Loucy (cell line): ENCODE measurements at regions not wholly inside any gene's neighbourhood (a gene's known extent, or its start where the extent isn't known, plus 50 kb on each side); places are given as distances from the start of the nearest gene placed in this dataset.

Experiments used
- H2AFZ ChIP-seq: fragments of 200-600 bp; sonication (generic); 2 replicates; pipeline ENCODE4 v1.6.0; 2016; ENCODE audit warnings: antibody characterized with exemption, mild to moderate bottlenecking, low read length, moderate library complexity
- H3F3A ChIP-seq: fragments of 200-600 bp; 2 replicates; pipeline ENCODE4 v1.6.0; 2016; ENCODE audit warnings: antibody characterized with exemption, low read depth, mild to moderate bottlenecking
- H3K27me3 ChIP-seq: fragments of 200-600 bp; sonication (generic); 2 replicates; pipeline ENCODE4 v1.6.1; 2014; ENCODE audit warnings: low read length, mild to moderate bottlenecking; ENCODE audit not compliant: insufficient read depth, poor library complexity, severe bottlenecking
- H3K36me3 ChIP-seq: fragments of 200-600 bp; sonication (generic); 2 replicates; pipeline ENCODE4 v1.6.1; 2016; ENCODE audit warnings: low read length; ENCODE audit not compliant: insufficient read depth
- H3K4me1 ChIP-seq: fragments of 200-600 bp; sonication (generic); 2 replicates; pipeline ENCODE4 v1.5.1; 2014; ENCODE audit warnings: low read length, mild to moderate bottlenecking; ENCODE audit not compliant: insufficient read depth, poor library complexity, severe bottlenecking
- H3K4me2 ChIP-seq: fragments of 200-600 bp; sonication (generic); 2 replicates; pipeline ENCODE4 v1.6.0; 2014; ENCODE audit warnings: antibody characterized with exemption, low read length, low read depth, mild to moderate bottlenecking; ENCODE audit not compliant: poor library complexity, severe bottlenecking
- H3K4me3 ChIP-seq: fragments of 200-600 bp; sonication (generic); 2 replicates; pipeline ENCODE4 v1.5.1; 2014; ENCODE audit warnings: low read length, mild to moderate bottlenecking, mixed read lengths; ENCODE audit not compliant: poor library complexity, severe bottlenecking
- H3K79me2 ChIP-seq: fragments of 200-600 bp; sonication (generic); 2 replicates; pipeline ENCODE4 v1.6.1; 2014; ENCODE audit warnings: low read length; ENCODE audit not compliant: insufficient read depth
- H3K9ac ChIP-seq: fragments of 200-600 bp; sonication (generic); 2 replicates; pipeline ENCODE4 v1.6.0; 2014; ENCODE audit warnings: mild to moderate bottlenecking, low read depth, low read length, moderate library complexity; ENCODE audit not compliant: poor library complexity, severe bottlenecking
- H3K9me2 ChIP-seq: fragments of 200-600 bp; sonication (generic); replicated peaks from 2 replicates; pipeline ENCODE4 v1.6.1; 2016; ENCODE audit warnings: low read depth, low read length, mixed read lengths
- H3K9me3 ChIP-seq: fragments of 200-600 bp; sonication (generic); 2 replicates; pipeline ENCODE4 v1.6.1; 2014; ENCODE audit warnings: mild to moderate bottlenecking, antibody characterized with exemption, low read length, low read depth; ENCODE audit not compliant: insufficient read depth
- H4K20me1 ChIP-seq: fragments of 200-600 bp; sonication (generic); 2 replicates; pipeline ENCODE4 v1.6.0; 2014; ENCODE audit warnings: antibody characterized with exemption, low read length, mild to moderate bottlenecking; ENCODE audit not compliant: insufficient read depth, poor library complexity, severe bottlenecking
- CTCF ChIP-seq: fragments of 200-600 bp; sonication (generic); conservative IDR thresholded peaks from 2 replicates; pipeline ENCODE4 v1.5.1; 2014; ENCODE audit warnings: mild to moderate bottlenecking, antibody characterized with exemption, low read length
- EZH2phosphoT487 ChIP-seq: fragments of 200-600 bp; IDR thresholded peaks from 2 replicates; pipeline ENCODE4 v1.6.1; 2018; ENCODE audit warnings: antibody characterized with exemption, mild to moderate bottlenecking, moderate library complexity, borderline replicate concordance

GRCh38 chr1:73593804-73594203 is 604.2 kb downstream of the LRRIQ3 start:
- Histone ChIP-seq H3K27me3 (no peaks in the 10 kb centered on the region), H4K20me1 (no peaks in the 10 kb centered on the region), H3F3A (no peaks in the 10 kb centered on the region), H3K9me2 (no peaks in the 10 kb centered on the region), H3K79me2 (no peaks in the 10 kb centered on the region), H3K9me3 (no peaks in the 10 kb centered on the region), H3K36me3 (no peaks in the 10 kb centered on the region), H3K4me3 (no peak overlapping the region), H3K4me2 (no peak overlapping the region), H2AFZ (no peak overlapping the region), H3K9ac (no peak overlapping the region), H3K4me1 (no peaks in the 10 kb centered on the region)
- TF ChIP-seq EZH2phosphoT487 (no peak), CTCF (no peak)

- H2AFZ ChIP-seq, result no peak overlapping the region
- no peaks in the 10 kb centered on the region for H3K9me2 ChIP-seq
- H3K9me3 ChIP-seq, result no peaks in the 10 kb centered on the region
- no peak overlapping the region for H3K9ac ChIP-seq
- no peaks in the 10 kb centered on the region for H3K27me3 ChIP-seq
- H3K36me3 ChIP-seq, result no peaks in the 10 kb centered on the region
- no peaks in the 10 kb centered on the region for H4K20me1 ChIP-seq
- H3K4me2 ChIP-seq, result no peak overlapping the region
- H3K4me1 ChIP-seq, result no peaks in the 10 kb centered on the region
- no peak overlapping the region for H3K4me3 ChIP-seq
- no peaks in the 10 kb centered on the region for H3K79me2 ChIP-seq
- TF ChIP-seq EZH2phosphoT487, result no peak
- no peak for TF ChIP-seq CTCF
- H3F3A ChIP-seq, result no peaks in the 10 kb centered on the region
Observed at GRCh38 chr1:73593364-73593763, 604.6 kb downstream of the LRRIQ3 start.

- Histone ChIP-seq H3K36me3 (no peaks in the 10 kb centered on the region), H3K9me3 (no peaks in the 10 kb centered on the region), H3K9me2 (no peaks in the 10 kb centered on the region), H2AFZ (no peak overlapping the region), H3K79me2 (no peaks in the 10 kb centered on the region), H3K4me2 (no peak overlapping the region), H3K4me3 (no peak overlapping the region), H3K4me1 (no peaks in the 10 kb centered on the region), H3K27me3 (no peaks in the 10 kb centered on the region), H3K9ac (no peak overlapping the region), H4K20me1 (no peaks in the 10 kb centered on the region), H3F3A (no peaks in the 10 kb centered on the region)
- no peak for TF ChIP-seq CTCF
Observed at GRCh38 chr1:73587080-73587479, 610.9 kb downstream of the LRRIQ3 start.
